ENCODE measurements at regions not wholly inside any gene's neighbourhood (a gene's known extent, or its start where the extent isn't known, plus 50 kb on each side); places are given as distances from the start of the nearest gene placed in this dataset.

GRCh38 chr7:55271069-55271626 is 94.0 kb upstream of the LANCL2 start:
- Histone ChIP-seq H2AFZ (no peak overlapping the region), H3K4me3 (no peak overlapping the region), H3K4me1 (ENCODE audit: insufficient read depth) (no peaks in the 10 kb centered on the region), H3K9me2 (ENCODE audit: insufficient read depth) (peaks cover 2% of the 10 kb centered on the region; the same call in 1 of the 2 replicates), H3F3A (replicated peaks; ENCODE audit: low read depth) (no peaks in the 10 kb centered on the region), H3K79me2 (replicated peaks; ENCODE audit: insufficient read depth) (no peaks in the 10 kb centered on the region), H4K20me1 (replicated peaks; ENCODE audit: insufficient read depth) (no peaks in the 10 kb centered on the region), H3K36me3 (ENCODE audit: insufficient read depth) (no peaks in the 10 kb centered on the region), H3K4me2 (no peak overlapping the region), H3K27ac (ENCODE audit: low read depth) (no peak overlapping the region), H3K27me3 (ENCODE audit: insufficient read depth) (no peaks in the 10 kb centered on the region)
- TF ChIP-seq EZH2phosphoT487 (IDR thresholded peaks at IDR 0.05; ENCODE audit: unreplicated experiment) (no peak), ZNF331 (CRISPR knock-in tag; IDR thresholded peaks at IDR 0.05; ENCODE audit: low read depth) (no peak), JUNB (IDR thresholded peaks at IDR 0.05; ENCODE audit: unreplicated experiment) (no peak), REST (IDR thresholded peaks at IDR 0.05; ENCODE audit: unreplicated experiment) (no peak), POLR2AphosphoS5 (IDR thresholded peaks at IDR 0.05; ENCODE audit: low read depth) (no peak), ZNF114 (CRISPR knock-in tag; IDR thresholded peaks at IDR 0.05) (no peak), CTCF (conservative IDR thresholded peaks at IDR 0.05; ENCODE audit: low read depth in 2 of 2) (peak; percentile 53)
- Mint-ChIP-seq H3K4me3 (no peak overlapping the region), H3K27ac (no peak overlapping the region), H3K9me3 (no peaks in the 10 kb centered on the region), H3K36me3 (ENCODE audit: low read depth) (no peaks in the 10 kb centered on the region), H3K27me3 (ENCODE audit: insufficient read depth, low read depth, poor library complexity) (peaks cover 9% of the 10 kb centered on the region), H3K4me1 (no peaks in the 10 kb centered on the region)
- DNase-seq (ENCODE audit: low spot score) (peak; percentile 22), ATAC-seq (no peak)

- Histone ChIP-seq H2AFZ (no peak overlapping the region), H3K4me1 (ENCODE audit: insufficient read depth) (no peaks in the 10 kb centered on the region), H3K27me3 (ENCODE audit: insufficient read depth) (no peaks in the 10 kb centered on the region), H3K27ac (ENCODE audit: low read depth) (no peak overlapping the region), H4K20me1 (replicated peaks; ENCODE audit: insufficient read depth) (no peaks in the 10 kb centered on the region), H3K36me3 (ENCODE audit: insufficient read depth) (no peaks in the 10 kb centered on the region), H3K4me2 (no peak overlapping the region), H3F3A (replicated peaks; ENCODE audit: low read depth) (no peaks in the 10 kb centered on the region), H3K9me2 (ENCODE audit: insufficient read depth) (peaks cover 2% of the 10 kb centered on the region; the same call in 1 of the 2 replicates), H3K4me3 (no peak overlapping the region), H3K79me2 (replicated peaks; ENCODE audit: insufficient read depth) (no peaks in the 10 kb centered on the region)
- Mint-ChIP-seq H3K4me1 (no peaks in the 10 kb centered on the region), H3K4me3 (no peak overlapping the region), H3K9me3 (no peaks in the 10 kb centered on the region), H3K27ac (no peak overlapping the region), H3K27me3 (ENCODE audit: insufficient read depth, low read depth, poor library complexity) (peaks cover 9% of the 10 kb centered on the region), H3K36me3 (ENCODE audit: low read depth) (no peaks in the 10 kb centered on the region)
- no peak for DNase-seq (ENCODE audit: low spot score)
- no peak for ATAC-seq
- TF ChIP-seq STAT1 (IDR thresholded peaks at IDR 0.05; ENCODE audit: unreplicated experiment) (no peak), ETS1 (IDR thresholded peaks at IDR 0.05) (no peak), EZH2phosphoT487 (IDR thresholded peaks at IDR 0.05; ENCODE audit: unreplicated experiment) (no peak), ZNF114 (CRISPR knock-in tag; IDR thresholded peaks at IDR 0.05) (no peak), JUNB (IDR thresholded peaks at IDR 0.05; ENCODE audit: unreplicated experiment) (no peak), ZNF331 (CRISPR knock-in tag; IDR thresholded peaks at IDR 0.05; ENCODE audit: low read depth) (no peak), REST (IDR thresholded peaks at IDR 0.05; ENCODE audit: unreplicated experiment) (no peak), EZH2 (IDR thresholded peaks at IDR 0.05; ENCODE audit: low read depth, unreplicated experiment) (no peak), CTCF (conservative IDR thresholded peaks at IDR 0.05; ENCODE audit: low read depth in 2 of 2) (no peak), CREB1 (CRISPR knock-in tag; IDR thresholded peaks at IDR 0.05; ENCODE audit: low read depth) (no peak)
Measured at GRCh38 chr7:55271661-55272060, 93.5 kb upstream of the LANCL2 start.
